Uterus (tissue), 3 donors: ENCODE measurements at regions not wholly inside any gene's neighbourhood (a gene's known extent, or its start where the extent isn't known, plus 50 kb on each side); places are given as distances from the start of the nearest gene placed in this dataset.

Source experiments
- DNase-seq, 2 donors: peaks; one replicate each; pipeline ENCODE4 v3.0.0-alpha.2; 2019 to 2020
- H3K27ac ChIP-seq, 2 donors: fragments of 200-600 bp; sonication (generic); 1 replicate in 1 of 2; 2 replicates in 1 of 2; pipeline ENCODE4 v1.5.1; 2016 to 2018
- H3K27me3 ChIP-seq, 2 donors: fragments of 200-600 bp; sonication (generic); one replicate each; pipeline ENCODE4 v1.5.1; 2018 to 2019; ENCODE audit warnings: control low read depth in 1 of 2
- H3K36me3 ChIP-seq, 2 donors: fragments of 200-600 bp; sonication (generic); one replicate each; pipeline ENCODE4 v1.5.1; 2019; ENCODE audit warnings: control low read depth in 1 of 2
- H3K4me1 ChIP-seq, 2 donors: fragments of 200-600 bp; sonication (generic); one replicate each; pipeline ENCODE4 v1.5.1; 2018 to 2019; ENCODE audit warnings: control low read depth in 1 of 2
- H3K4me3 ChIP-seq, 2 donors: fragments of 200-600 bp; sonication (generic); 1 replicate in 1 of 2; 2 replicates in 1 of 2; pipeline ENCODE4 v1.5.1; 2018 to 2019; ENCODE audit warnings: mild to moderate bottlenecking in 1 of 2
- H3K9me3 ChIP-seq, 2 donors: fragments of 200-600 bp; sonication (generic); one replicate each; pipeline ENCODE4 v1.5.1; 2019; ENCODE audit warnings: control low read depth in 1 of 2
- CTCF ChIP-seq, 4 experiments: fragments of 200-600 bp in 2 of 4; fragments of 450-650 bp in 2 of 4; sonication (generic) in 2 of 4; IDR thresholded peaks; one replicate each; pipeline ENCODE4 v1.5.1; 2016 to 2019; ENCODE audit warnings: antibody characterized with exemption in 4 of 4, mild to moderate bottlenecking in 2 of 4, moderate library complexity in 1 of 4
- POLR2A ChIP-seq, 2 donors: fragments of 450-650 bp; IDR thresholded peaks; one replicate each; pipeline ENCODE4 v1.6.1; 2016; ENCODE audit warnings: antibody characterized with exemption in 2 of 2, mild to moderate bottlenecking in 1 of 2, moderate library complexity in 1 of 2
- intact Hi-C: fragments of 100-400 bp; cut with DNase I; formaldehyde crosslinking; loops from one replicate; pipeline ENCODE4 v1.15.1; 2023; ENCODE audit warnings: low total_unique reads
- donor health status: DM: yes; HTN: yes; CAD: no.

GRCh38 chr5:30661730-30662129 lies 531.8 kb upstream of the CDH6 start:
- intact Hi-C loops: no loop called here

GRCh38 chr5:30659417-30659816 lies 534.1 kb upstream of the CDH6 start:
- no peaks in the 10 kb centered on the region for H3K36me3 ChIP-seq
- DNase-seq: no peak
- H3K27ac ChIP-seq: no peak overlapping the region
- no peak overlapping the region for H3K4me3 ChIP-seq
- no peaks in the 10 kb centered on the region for H3K27me3 ChIP-seq
- no peaks in the 10 kb centered on the region for H3K4me1 ChIP-seq
- intact Hi-C loops: no loop called here
- no peaks in the 10 kb centered on the region for H3K9me3 ChIP-seq
- TF ChIP-seq POLR2A (IDR thresholded peaks at IDR 0.05): no peak
- TF ChIP-seq CTCF (IDR thresholded peaks at IDR 0.05): no peak

More at GRCh38 chr5:30661730-30662129, 531.8 kb upstream of the CDH6 start:
- no peaks in the 10 kb centered on the region for H3K36me3 ChIP-seq
- H3K4me3 ChIP-seq: no peak overlapping the region
- no peaks in the 10 kb centered on the region for H3K9me3 ChIP-seq
- no peak for DNase-seq
- TF ChIP-seq CTCF (IDR thresholded peaks at IDR 0.05) (no peak), POLR2A (IDR thresholded peaks at IDR 0.05) (no peak)
- H3K27ac ChIP-seq: no peak overlapping the region
- H3K4me1 ChIP-seq: no peaks in the 10 kb centered on the region
- no peaks in the 10 kb centered on the region for H3K27me3 ChIP-seq

- H3K4me3 ChIP-seq: no peak overlapping the region
- no peak overlapping the region for H3K27ac ChIP-seq
- no peaks in the 10 kb centered on the region for H3K9me3 ChIP-seq
Observed at GRCh38 chr5:30650311-30650710, 543.2 kb upstream of the CDH6 start.

GRCh38 chr5:30638899-30639298 lies 554.6 kb upstream of the CDH6 start:
- Histone ChIP-seq H3K36me3 (no peaks in the 10 kb centered on the region), H3K27ac (no peak overlapping the region), H3K27me3 (no peaks in the 10 kb centered on the region), H3K4me1 (no peaks in the 10 kb centered on the region), H3K4me3 (no peak overlapping the region), H3K9me3 (no peaks in the 10 kb centered on the region)
- TF ChIP-seq POLR2A (IDR thresholded peaks at IDR 0.05): no peak
- TF ChIP-seq CTCF (IDR thresholded peaks at IDR 0.05): no peak
- intact Hi-C loops: no loop called here
- DNase-seq: no peak

More at GRCh38 chr5:30650311-30650710, 543.2 kb upstream of the CDH6 start:
- Histone ChIP-seq H3K27me3 (no peaks in the 10 kb centered on the region), H3K36me3 (no peaks in the 10 kb centered on the region), H3K4me1 (no peaks in the 10 kb centered on the region)
- no peak for DNase-seq
- no peak for TF ChIP-seq POLR2A (IDR thresholded peaks at IDR 0.05)
- no peak for TF ChIP-seq CTCF (IDR thresholded peaks at IDR 0.05)
- intact Hi-C loops: no loop called here

GRCh38 chr5:30627945-30628344 lies 565.5 kb upstream of the CDH6 start:
- TF ChIP-seq CTCF (IDR thresholded peaks at IDR 0.05) (no peak), POLR2A (IDR thresholded peaks at IDR 0.05) (no peak)
- Histone ChIP-seq H3K4me3 (no peak overlapping the region), H3K36me3 (no peaks in the 10 kb centered on the region), H3K27me3 (no peaks in the 10 kb centered on the region), H3K4me1 (no peaks in the 10 kb centered on the region), H3K9me3 (no peaks in the 10 kb centered on the region), H3K27ac (no peak overlapping the region)
- intact Hi-C loops: no loop called here
- DNase-seq: no peak
